ENCODE measurements at regions not wholly inside any gene's neighbourhood (a gene's known extent, or its start where the extent isn't known, plus 50 kb on each side); places are given as distances from the start of the nearest gene placed in this dataset.

DNA sequence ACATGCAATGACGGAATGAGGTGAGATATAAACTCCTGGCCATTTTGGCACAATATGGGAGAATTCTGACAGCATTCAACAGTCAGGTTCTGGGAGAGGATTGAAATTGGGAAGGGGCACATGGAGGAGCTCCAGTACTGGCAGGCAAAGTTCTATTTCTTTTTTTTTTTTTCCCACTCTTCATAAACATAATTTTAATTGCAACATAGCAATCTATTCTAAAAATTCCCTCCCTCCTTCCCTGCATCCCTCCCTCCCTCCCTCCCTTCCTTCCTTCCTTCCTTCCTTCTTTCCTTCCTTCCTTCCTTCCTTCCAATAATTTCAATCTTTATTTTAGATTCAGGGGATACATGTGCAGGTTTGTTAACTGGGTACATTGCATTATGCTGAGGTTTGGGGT is 93.2 kb downstream of the PTCSC3 start:
- no peaks in the 10 kb centered on the region for H3K4me1 ChIP-seq (ENCODE audit: low read length)
- H3K27me3 ChIP-seq (ENCODE audit: low read depth, low read length): peaks cover 23% of the 10 kb centered on the region
- no peak overlapping the region for H3K4me2 ChIP-seq (ENCODE audit: low read length)
- H4K20me1 ChIP-seq (ENCODE audit: insufficient read depth, low read length): no peaks in the 10 kb centered on the region
- no peak overlapping the region for H3K4me3 ChIP-seq (ENCODE audit: low read length)
- H3K9ac ChIP-seq (ENCODE audit: low read length): no peak overlapping the region
- no peak overlapping the region for H2AFZ ChIP-seq (ENCODE audit: low read depth, low read length)
- no peaks in the 10 kb centered on the region for H3K36me3 ChIP-seq (replicated peaks; ENCODE audit: low read depth, low read length)
- no peaks in the 10 kb centered on the region for H3K9me3 ChIP-seq (ENCODE audit: insufficient read depth, low read length)
- no peak overlapping the region for H3K27ac ChIP-seq (ENCODE audit: low read length)
- no peaks in the 10 kb centered on the region for H3K79me2 ChIP-seq (ENCODE audit: low read length)
- TF ChIP-seq, protein P1, sequence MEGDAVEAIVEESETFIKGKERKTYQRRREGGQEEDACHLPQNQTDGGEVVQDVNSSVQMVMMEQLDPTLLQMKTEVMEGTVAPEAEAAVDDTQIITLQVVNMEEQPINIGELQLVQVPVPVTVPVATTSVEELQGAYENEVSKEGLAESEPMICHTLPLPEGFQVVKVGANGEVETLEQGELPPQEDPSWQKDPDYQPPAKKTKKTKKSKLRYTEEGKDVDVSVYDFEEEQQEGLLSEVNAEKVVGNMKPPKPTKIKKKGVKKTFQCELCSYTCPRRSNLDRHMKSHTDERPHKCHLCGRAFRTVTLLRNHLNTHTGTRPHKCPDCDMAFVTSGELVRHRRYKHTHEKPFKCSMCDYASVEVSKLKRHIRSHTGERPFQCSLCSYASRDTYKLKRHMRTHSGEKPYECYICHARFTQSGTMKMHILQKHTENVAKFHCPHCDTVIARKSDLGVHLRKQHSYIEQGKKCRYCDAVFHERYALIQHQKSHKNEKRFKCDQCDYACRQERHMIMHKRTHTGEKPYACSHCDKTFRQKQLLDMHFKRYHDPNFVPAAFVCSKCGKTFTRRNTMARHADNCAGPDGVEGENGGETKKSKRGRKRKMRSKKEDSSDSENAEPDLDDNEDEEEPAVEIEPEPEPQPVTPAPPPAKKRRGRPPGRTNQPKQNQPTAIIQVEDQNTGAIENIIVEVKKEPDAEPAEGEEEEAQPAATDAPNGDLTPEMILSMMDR (IDR thresholded peaks at IDR 0.05; ENCODE audit: low read depth, low read length): no peak
- no peak for TF ChIP-seq EZH2phosphoT487 (IDR thresholded peaks at IDR 0.05; ENCODE audit: low read depth)

DNA sequence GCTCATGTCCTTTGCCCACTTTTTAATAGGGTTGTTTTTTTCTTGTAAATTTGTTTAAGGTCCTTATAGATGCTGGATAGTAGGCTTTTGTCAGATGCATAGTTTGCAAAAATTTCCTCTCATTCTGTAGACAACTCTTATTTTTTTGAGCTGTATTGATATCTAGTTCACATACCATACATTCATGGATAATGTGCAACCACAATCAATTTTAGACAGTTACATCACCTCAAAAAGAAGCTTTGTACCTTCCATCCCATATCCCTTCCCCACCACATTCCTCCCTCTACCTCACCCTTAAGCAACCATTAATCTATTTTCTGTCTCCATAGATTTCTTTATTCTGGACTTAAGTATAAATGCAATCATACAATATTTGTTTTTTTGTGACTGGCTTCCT is 98.4 kb downstream of the PTCSC3 start:
- no peaks in the 10 kb centered on the region for H3K79me2 ChIP-seq (ENCODE audit: low read length)

DNA sequence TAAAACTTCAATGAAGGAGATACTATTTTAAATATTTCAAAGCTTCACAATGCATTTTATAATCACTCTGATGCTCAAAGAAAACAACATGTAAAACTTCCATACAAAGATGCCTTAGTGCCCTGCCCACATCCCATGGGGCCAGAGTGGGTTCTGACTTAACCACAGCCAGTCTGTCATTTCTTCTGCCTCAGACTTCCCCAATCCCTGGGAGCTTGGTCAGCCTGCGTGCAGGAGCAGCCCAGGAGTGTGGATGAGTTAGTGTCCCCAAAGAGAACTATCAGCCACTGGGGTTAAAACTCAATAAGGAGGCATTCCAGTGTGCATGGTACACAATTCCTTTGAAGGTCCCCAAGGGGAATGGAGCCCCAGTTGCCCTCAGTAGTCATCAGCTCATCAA is 100.3 kb downstream of the PTCSC3 start:
- TF ChIP-seq, protein P1 (IDR thresholded peaks at IDR 0.05; ENCODE audit: low read depth, low read length): no peak
- TF ChIP-seq EZH2phosphoT487 (IDR thresholded peaks at IDR 0.05; ENCODE audit: low read depth): no peak
- Histone ChIP-seq H4K20me1 (ENCODE audit: insufficient read depth, low read length) (no peaks in the 10 kb centered on the region), H3K36me3 (replicated peaks; ENCODE audit: low read depth, low read length) (no peaks in the 10 kb centered on the region), H3K4me2 (ENCODE audit: low read length) (no peak overlapping the region), H3K9ac (ENCODE audit: low read length) (no peak overlapping the region), H3K27me3 (ENCODE audit: low read depth, low read length) (no peaks in the 10 kb centered on the region), H2AFZ (ENCODE audit: low read depth, low read length) (no peak overlapping the region), H3K79me2 (ENCODE audit: low read length) (no peaks in the 10 kb centered on the region), H3K4me3 (ENCODE audit: low read length) (no peak overlapping the region), H3K4me1 (ENCODE audit: low read length) (no peaks in the 10 kb centered on the region), H3K9me3 (ENCODE audit: insufficient read depth, low read length) (no peaks in the 10 kb centered on the region), H3K27ac (ENCODE audit: low read length) (no peak overlapping the region)

More for the DNA sequence above, 98.4 kb downstream of the PTCSC3 start:
- Histone ChIP-seq H3K4me3 (ENCODE audit: low read length) (no peak overlapping the region), H3K9ac (ENCODE audit: low read length) (no peak overlapping the region), H3K27ac (ENCODE audit: low read length) (no peak overlapping the region), H3K4me1 (ENCODE audit: low read length) (no peaks in the 10 kb centered on the region), H3K27me3 (ENCODE audit: low read depth, low read length) (no peaks in the 10 kb centered on the region), H2AFZ (ENCODE audit: low read depth, low read length) (no peak overlapping the region), H3K9me3 (ENCODE audit: insufficient read depth, low read length) (no peaks in the 10 kb centered on the region), H3K36me3 (replicated peaks; ENCODE audit: low read depth, low read length) (no peaks in the 10 kb centered on the region), H4K20me1 (ENCODE audit: insufficient read depth, low read length) (no peaks in the 10 kb centered on the region), H3K4me2 (ENCODE audit: low read length) (no peak overlapping the region)
- no peak for TF ChIP-seq EZH2phosphoT487 (IDR thresholded peaks at IDR 0.05; ENCODE audit: low read depth)
- TF ChIP-seq, protein P1 (IDR thresholded peaks at IDR 0.05; ENCODE audit: low read depth, low read length): no peak

DNA sequence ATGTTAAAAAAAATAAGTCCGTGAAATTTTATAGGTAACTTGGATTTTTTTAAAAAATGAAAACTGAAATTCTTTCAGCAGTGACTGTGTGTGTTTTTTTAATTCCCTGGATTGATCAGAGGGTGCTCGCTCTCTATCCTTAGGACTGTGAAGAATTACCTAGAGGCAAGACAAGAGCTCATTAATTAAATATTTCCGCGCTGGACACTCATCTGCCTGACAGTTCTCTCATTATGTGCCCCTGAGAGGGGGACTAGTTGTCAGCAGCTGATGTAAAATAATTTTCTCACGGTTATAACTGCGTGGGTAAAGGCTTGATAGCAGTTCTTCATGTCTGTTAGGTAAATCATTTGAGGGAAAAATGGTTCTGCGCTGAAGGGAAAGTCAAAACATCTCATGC is 101.3 kb downstream of the PTCSC3 start:
- peaks cover 2% of the 10 kb centered on the region for H3K4me1 ChIP-seq (ENCODE audit: low read length)
- H2AFZ ChIP-seq (ENCODE audit: low read depth, low read length): no peak overlapping the region
- H3K79me2 ChIP-seq (ENCODE audit: low read length): no peaks in the 10 kb centered on the region
- no peak overlapping the region for H3K4me3 ChIP-seq (ENCODE audit: low read length)
- H3K4me2 ChIP-seq (ENCODE audit: low read length): no peak overlapping the region
- no peaks in the 10 kb centered on the region for H3K9me3 ChIP-seq (ENCODE audit: insufficient read depth, low read length)
- TF ChIP-seq, protein P1 (IDR thresholded peaks at IDR 0.05; ENCODE audit: low read depth, low read length): no peak
- TF ChIP-seq EZH2phosphoT487 (IDR thresholded peaks at IDR 0.05; ENCODE audit: low read depth): no peak
- no peak overlapping the region for H3K9ac ChIP-seq (ENCODE audit: low read length)
- no peaks in the 10 kb centered on the region for H3K27me3 ChIP-seq (ENCODE audit: low read depth, low read length)
- H3K27ac ChIP-seq (ENCODE audit: low read length): no peak overlapping the region
- no peaks in the 10 kb centered on the region for H4K20me1 ChIP-seq (ENCODE audit: insufficient read depth, low read length)
- no peaks in the 10 kb centered on the region for H3K36me3 ChIP-seq (replicated peaks; ENCODE audit: low read depth, low read length)

Data from OCI-LY3 (cell line).